WTC11 (cell line): ENCODE measurements at regions not wholly inside any gene's neighbourhood (a gene's known extent, or its start where the extent isn't known, plus 50 kb on each side); places are given as distances from the start of the nearest gene placed in this dataset.
A peak's percentile ranks its signal among the peaks of the same experiment; 100 is the strongest.

Experiments
- ATAC-seq: fragments of 200-7000 bp; cut with Tn5 transposase; 2 replicates; pipeline ENCODE4 v1.10.0; 2021; ENCODE audit warnings: mild to moderate bottlenecking, moderate library complexity
- CTCF ChIA-PET: fragments of 300-600 bp; sonication (Branson Sonifier 250); formaldehyde crosslinking; loops from one replicate; lab custom pipeline; 2021; ENCODE audit warnings: antibody characterized with exemption; lab: Charles Lee
- POLR2A ChIA-PET: fragments of 350-600 bp; sonication (Branson Sonifier 250); formaldehyde crosslinking; loops from one replicate; lab custom pipeline; 2021; ENCODE audit warnings: antibody characterized with exemption; lab: Charles Lee
- DNase-seq: peaks from one replicate; pipeline ENCODE4 v3.0.0; 2021; ENCODE audit warnings: low spot score
- H3K27ac Mint-ChIP-seq: 2 replicates; pipeline ENCODE4 v1.8.0; 2021; ENCODE audit warnings: mixed read lengths
- H3K27me3 Mint-ChIP-seq: 2 replicates; pipeline ENCODE4 v1.8.0; 2021; ENCODE audit warnings: low read depth, mild to moderate bottlenecking, moderate library complexity, mixed read lengths
- H3K36me3 Mint-ChIP-seq: 2 replicates; pipeline ENCODE4 v1.8.0; 2021; ENCODE audit warnings: mixed read lengths
- H3K4me1 Mint-ChIP-seq: 2 replicates; pipeline ENCODE4 v1.8.0; 2022; ENCODE audit warnings: mixed read lengths
- H3K4me3 Mint-ChIP-seq: 2 replicates; pipeline ENCODE4 v1.8.0; 2021; ENCODE audit warnings: mild to moderate bottlenecking, moderate library complexity, mixed read lengths
- H3K9me3 Mint-ChIP-seq: 2 replicates; pipeline ENCODE4 v1.8.0; 2021; ENCODE audit warnings: mixed read lengths
- ESRRA ChIP-seq: sonication (generic); formaldehyde crosslinking; IDR thresholded peaks from 2 replicates; pipeline ENCODE4 v1.8.1; 2022; ENCODE audit warnings: mild to moderate bottlenecking, missing genetic modification reagents, borderline replicate concordance
- FOXK1 ChIP-seq: sonication (generic); formaldehyde crosslinking; IDR thresholded peaks from 2 replicates; pipeline ENCODE4 v1.8.0; 2022; ENCODE audit warnings: mild to moderate bottlenecking, moderate library complexity, missing genetic modification reagents
- GRHL2 ChIP-seq: fragments of 250-450 bp; sonication (Bioruptor Pico); IDR thresholded peaks from 2 replicates; pipeline ENCODE4 v1.8.0; 2022; ENCODE audit warnings: mild to moderate bottlenecking, moderate library complexity; ENCODE audit not compliant: insufficient replicate concordance, severe bottlenecking
- JAZF1 ChIP-seq: fragments of 250-450 bp; sonication (Bioruptor Pico); IDR thresholded peaks from 2 replicates; pipeline ENCODE4 v1.9.0; 2021; ENCODE audit warnings: moderate library complexity, mild to moderate bottlenecking, inconsistent platforms
- OVOL2 ChIP-seq: fragments of 250-450 bp; sonication (Bioruptor Pico); IDR thresholded peaks from 2 replicates; pipeline ENCODE4 v1.9.0; 2021; ENCODE audit warnings: mild to moderate bottlenecking, borderline replicate concordance
- RORB ChIP-seq: fragments of 250-450 bp; sonication (Bioruptor Pico); IDR thresholded peaks from 2 replicates; pipeline ENCODE4 v1.9.0; 2021; ENCODE audit warnings: mild to moderate bottlenecking
- SOX15 ChIP-seq: fragments of 250-450 bp; sonication (Bioruptor Pico); IDR thresholded peaks from 2 replicates; pipeline ENCODE4 v1.9.0; 2021; ENCODE audit warnings: mild to moderate bottlenecking
- TP53 ChIP-seq: sonication (generic); formaldehyde crosslinking; IDR thresholded peaks from 2 replicates; pipeline ENCODE4 v1.8.1; 2023; ENCODE audit warnings: mild to moderate bottlenecking, missing genetic modification reagents
- ZNF121 ChIP-seq: sonication (generic); formaldehyde crosslinking; IDR thresholded peaks from 2 replicates; pipeline ENCODE4 v1.8.0; 2023; ENCODE audit warnings: missing genetic modification reagents
- ZNF219 ChIP-seq: sonication (generic); formaldehyde crosslinking; IDR thresholded peaks from 2 replicates; pipeline ENCODE4 v1.8.0; 2023; ENCODE audit warnings: missing genetic modification reagents, mild to moderate bottlenecking, borderline replicate concordance
- ZNF416 ChIP-seq: fragments of 250-450 bp; sonication (Bioruptor Pico); IDR thresholded peaks from 2 replicates; pipeline ENCODE4 v1.9.0; 2021; ENCODE audit warnings: mild to moderate bottlenecking, inconsistent platforms
- TF ChIP-seq, protein P1 (sequence below): fragments of 250-450 bp; sonication (Bioruptor Pico); IDR thresholded peaks from 2 replicates; pipeline ENCODE4 v1.8.0; 2021; ENCODE audit warnings: mild to moderate bottlenecking
- TF ChIP-seq, protein P2 (sequence below): sonication (generic); formaldehyde crosslinking; conservative IDR thresholded peaks from 2 replicates; pipeline ENCODE4 v1.8.1; 2022; ENCODE audit warnings: mild to moderate bottlenecking, missing genetic modification reagents
- TF ChIP-seq, protein P3 (sequence below): sonication (generic); formaldehyde crosslinking; IDR thresholded peaks from 2 replicates; pipeline ENCODE4 v1.8.1; 2022; ENCODE audit warnings: mild to moderate bottlenecking, moderate library complexity, missing genetic modification reagents
- TF ChIP-seq, protein P4 (sequence below): sonication (generic); formaldehyde crosslinking; IDR thresholded peaks from 2 replicates; pipeline ENCODE4 v1.8.0; 2023; ENCODE audit warnings: mild to moderate bottlenecking, missing genetic modification reagents
- TF ChIP-seq, protein P5 (sequence below): sonication (generic); formaldehyde crosslinking; IDR thresholded peaks from 2 replicates; pipeline ENCODE4 v1.8.0; 2022; ENCODE audit warnings: mild to moderate bottlenecking, missing genetic modification reagents
- TF ChIP-seq, protein P6 (sequence below): sonication (generic); formaldehyde crosslinking; IDR thresholded peaks from 2 replicates; pipeline ENCODE4 v1.8.0; 2023; ENCODE audit warnings: missing genetic modification reagents
- TF ChIP-seq, protein P7 (sequence below): sonication (generic); formaldehyde crosslinking; IDR thresholded peaks from 2 replicates; pipeline ENCODE4 v1.8.1; 2022; ENCODE audit warnings: missing genetic modification reagents, borderline replicate concordance
- TF ChIP-seq, protein P8 (sequence below): sonication (generic); formaldehyde crosslinking; IDR thresholded peaks from 2 replicates; pipeline ENCODE4 v1.8.0; 2022; ENCODE audit warnings: missing genetic modification reagents

DNA sequence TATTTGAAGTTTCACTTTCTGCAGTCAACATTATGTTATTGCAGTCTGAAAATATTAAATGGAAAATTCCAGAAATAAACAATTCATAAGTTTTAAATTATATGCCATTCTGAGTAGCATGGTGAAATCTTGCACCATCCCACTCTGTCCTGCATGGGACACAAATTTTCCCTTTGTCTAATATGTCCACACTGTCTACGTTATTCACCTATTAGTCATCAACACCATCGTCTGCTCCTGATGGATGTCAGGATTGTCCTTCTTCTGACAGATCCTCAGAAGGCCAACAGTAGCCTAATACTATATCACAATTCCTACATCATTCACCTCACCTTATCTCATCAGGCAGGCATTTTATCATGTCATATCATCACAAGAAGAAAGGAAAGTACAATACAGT, 163.1 kb downstream of the TXNL1 start (continued):
- TF ChIP-seq, protein P1, sequence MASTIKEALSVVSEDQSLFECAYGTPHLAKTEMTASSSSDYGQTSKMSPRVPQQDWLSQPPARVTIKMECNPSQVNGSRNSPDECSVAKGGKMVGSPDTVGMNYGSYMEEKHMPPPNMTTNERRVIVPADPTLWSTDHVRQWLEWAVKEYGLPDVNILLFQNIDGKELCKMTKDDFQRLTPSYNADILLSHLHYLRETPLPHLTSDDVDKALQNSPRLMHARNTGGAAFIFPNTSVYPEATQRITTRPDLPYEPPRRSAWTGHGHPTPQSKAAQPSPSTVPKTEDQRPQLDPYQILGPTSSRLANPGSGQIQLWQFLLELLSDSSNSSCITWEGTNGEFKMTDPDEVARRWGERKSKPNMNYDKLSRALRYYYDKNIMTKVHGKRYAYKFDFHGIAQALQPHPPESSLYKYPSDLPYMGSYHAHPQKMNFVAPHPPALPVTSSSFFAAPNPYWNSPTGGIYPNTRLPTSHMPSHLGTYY (CRISPR knock-in tag): no peak
- TF ChIP-seq SOX15 (CRISPR knock-in tag) (no peak), JAZF1 (CRISPR knock-in tag) (no peak)
- TF ChIP-seq, protein P2, sequence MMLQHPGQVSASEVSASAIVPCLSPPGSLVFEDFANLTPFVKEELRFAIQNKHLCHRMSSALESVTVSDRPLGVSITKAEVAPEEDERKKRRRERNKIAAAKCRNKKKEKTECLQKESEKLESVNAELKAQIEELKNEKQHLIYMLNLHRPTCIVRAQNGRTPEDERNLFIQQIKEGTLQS: no peak

DNA sequence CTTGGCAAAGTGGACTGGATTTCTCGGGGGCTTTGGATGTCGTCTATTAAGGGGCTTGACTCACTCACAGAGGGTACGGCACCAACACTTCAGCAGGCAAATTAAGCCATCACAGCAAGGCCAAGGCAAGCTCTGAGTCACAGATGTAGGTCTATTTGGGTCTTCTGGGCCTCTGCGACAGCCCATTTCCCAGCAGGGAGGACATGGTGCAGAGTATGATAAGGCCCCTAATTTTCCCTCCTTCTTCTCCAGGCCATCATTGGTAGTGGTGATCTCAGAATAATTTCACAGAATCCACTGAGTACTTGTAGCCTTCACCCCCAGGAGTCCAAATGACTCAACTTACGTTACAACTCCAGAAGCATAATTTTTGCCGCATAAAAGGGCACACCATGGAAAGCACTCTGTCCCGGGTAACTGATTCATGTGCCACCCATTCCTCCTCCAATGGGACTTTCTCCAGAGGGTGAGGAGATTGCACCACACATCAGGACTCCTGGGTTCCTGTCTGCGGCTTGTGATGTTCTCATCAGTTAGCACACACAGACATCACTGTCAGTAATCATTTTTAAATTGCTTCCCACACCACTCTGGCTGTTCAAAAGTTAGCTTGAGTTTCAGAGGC, 164.9 kb downstream of the TXNL1 start:
- ChIA-PET POLR2A (no interaction called here), CTCF (no interaction called here)
- H3K27me3 Mint-ChIP-seq: no peaks in the 10 kb centered on the region; the same call in 1 of the 2 replicates
- H3K4me3 Mint-ChIP-seq: no peak overlapping the region
- no peak for ATAC-seq
- H3K4me1 Mint-ChIP-seq: no peaks in the 10 kb centered on the region
- no peak for DNase-seq
- peaks cover 2% of the 10 kb centered on the region for H3K9me3 Mint-ChIP-seq
- TF ChIP-seq, protein P3, sequence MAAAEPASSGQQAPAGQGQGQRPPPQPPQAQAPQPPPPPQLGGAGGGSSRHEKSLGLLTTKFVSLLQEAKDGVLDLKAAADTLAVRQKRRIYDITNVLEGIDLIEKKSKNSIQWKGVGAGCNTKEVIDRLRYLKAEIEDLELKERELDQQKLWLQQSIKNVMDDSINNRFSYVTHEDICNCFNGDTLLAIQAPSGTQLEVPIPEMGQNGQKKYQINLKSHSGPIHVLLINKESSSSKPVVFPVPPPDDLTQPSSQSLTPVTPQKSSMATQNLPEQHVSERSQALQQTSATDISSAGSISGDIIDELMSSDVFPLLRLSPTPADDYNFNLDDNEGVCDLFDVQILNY (CRISPR knock-in tag): no peak
- no peak for TF ChIP-seq RORB (CRISPR knock-in tag)
- no peak for TF ChIP-seq ZNF121 (CRISPR knock-in tag)
- no peak for TF ChIP-seq ESRRA (CRISPR knock-in tag)
- TF ChIP-seq ZNF416: no peak
- no peak for TF ChIP-seq FOXK1 (CRISPR knock-in tag)
- TF ChIP-seq, protein P4, sequence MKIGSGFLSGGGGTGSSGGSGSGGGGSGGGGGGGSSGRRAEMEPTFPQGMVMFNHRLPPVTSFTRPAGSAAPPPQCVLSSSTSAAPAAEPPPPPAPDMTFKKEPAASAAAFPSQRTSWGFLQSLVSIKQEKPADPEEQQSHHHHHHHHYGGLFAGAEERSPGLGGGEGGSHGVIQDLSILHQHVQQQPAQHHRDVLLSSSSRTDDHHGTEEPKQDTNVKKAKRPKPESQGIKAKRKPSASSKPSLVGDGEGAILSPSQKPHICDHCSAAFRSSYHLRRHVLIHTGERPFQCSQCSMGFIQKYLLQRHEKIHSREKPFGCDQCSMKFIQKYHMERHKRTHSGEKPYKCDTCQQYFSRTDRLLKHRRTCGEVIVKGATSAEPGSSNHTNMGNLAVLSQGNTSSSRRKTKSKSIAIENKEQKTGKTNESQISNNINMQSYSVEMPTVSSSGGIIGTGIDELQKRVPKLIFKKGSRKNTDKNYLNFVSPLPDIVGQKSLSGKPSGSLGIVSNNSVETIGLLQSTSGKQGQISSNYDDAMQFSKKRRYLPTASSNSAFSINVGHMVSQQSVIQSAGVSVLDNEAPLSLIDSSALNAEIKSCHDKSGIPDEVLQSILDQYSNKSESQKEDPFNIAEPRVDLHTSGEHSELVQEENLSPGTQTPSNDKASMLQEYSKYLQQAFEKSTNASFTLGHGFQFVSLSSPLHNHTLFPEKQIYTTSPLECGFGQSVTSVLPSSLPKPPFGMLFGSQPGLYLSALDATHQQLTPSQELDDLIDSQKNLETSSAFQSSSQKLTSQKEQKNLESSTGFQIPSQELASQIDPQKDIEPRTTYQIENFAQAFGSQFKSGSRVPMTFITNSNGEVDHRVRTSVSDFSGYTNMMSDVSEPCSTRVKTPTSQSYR (CRISPR knock-in tag): no peak
- TF ChIP-seq ZNF219 (CRISPR knock-in tag): no peak
- TF ChIP-seq, protein P5, sequence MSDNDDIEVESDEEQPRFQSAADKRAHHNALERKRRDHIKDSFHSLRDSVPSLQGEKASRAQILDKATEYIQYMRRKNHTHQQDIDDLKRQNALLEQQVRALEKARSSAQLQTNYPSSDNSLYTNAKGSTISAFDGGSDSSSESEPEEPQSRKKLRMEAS: no peak
- no peak for TF ChIP-seq OVOL2 (CRISPR knock-in tag)
- no peak for TF ChIP-seq TP53 (CRISPR knock-in tag)
- H3K27ac Mint-ChIP-seq: no peak overlapping the region
- H3K36me3 Mint-ChIP-seq: no peaks in the 10 kb centered on the region

DNA sequence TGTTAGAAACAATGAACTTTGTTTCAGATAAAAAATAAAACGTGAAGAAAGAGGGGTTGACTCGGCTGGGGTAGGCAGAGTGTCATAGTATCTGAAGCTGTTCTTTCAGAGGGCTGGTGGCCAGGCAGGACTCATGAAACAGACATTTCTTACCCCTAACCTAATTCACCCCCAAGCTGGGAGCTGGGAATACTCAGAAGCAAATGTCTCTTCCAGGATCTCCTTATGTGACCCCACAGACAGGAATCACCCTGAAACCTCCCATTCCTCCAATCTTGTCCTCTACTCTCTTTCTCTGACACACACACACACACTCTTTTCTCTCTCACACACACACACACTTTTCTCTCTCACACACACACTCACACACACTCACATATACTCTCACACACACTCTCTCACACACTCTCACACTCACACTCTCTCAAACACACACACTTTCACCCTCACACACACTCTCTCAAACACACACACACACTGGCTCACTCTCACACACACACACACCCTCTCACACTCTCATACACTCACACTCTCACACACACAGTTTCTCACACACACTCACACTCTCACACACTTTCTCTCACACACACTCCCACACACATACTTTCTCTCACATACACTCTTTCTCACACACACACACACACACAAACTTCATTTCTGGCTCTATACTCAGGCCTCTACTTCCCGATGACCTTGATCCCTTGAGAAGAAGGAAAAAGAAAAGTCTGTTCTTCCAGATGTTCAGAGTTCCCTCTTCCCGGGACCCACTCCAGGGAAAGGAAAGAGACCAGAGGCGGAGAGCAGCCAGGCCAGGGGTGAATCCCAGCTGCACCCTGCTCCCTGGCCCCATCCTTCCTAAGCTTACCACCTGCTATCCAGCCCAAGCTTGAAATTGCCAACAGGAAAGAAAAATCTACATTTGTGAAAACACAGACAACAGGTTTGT, 167.7 kb downstream of the TXNL1 start:
- Mint-ChIP-seq H3K4me1 (no peaks in the 10 kb centered on the region), H3K9me3 (peaks cover 26% of the 10 kb centered on the region), H3K4me3 (no peak overlapping the region), H3K27ac (peak overlapping the region; percentile 1; the same call in 1 of the 2 replicates), H3K36me3 (peaks cover 14% of the 10 kb centered on the region), H3K27me3 (no peaks in the 10 kb centered on the region; the same call in 1 of the 2 replicates)
- DNase-seq (no peak), ATAC-seq (no peak)
- ChIA-PET POLR2A (no interaction called here), CTCF (no interaction called here)
- TF ChIP-seq, protein P6, sequence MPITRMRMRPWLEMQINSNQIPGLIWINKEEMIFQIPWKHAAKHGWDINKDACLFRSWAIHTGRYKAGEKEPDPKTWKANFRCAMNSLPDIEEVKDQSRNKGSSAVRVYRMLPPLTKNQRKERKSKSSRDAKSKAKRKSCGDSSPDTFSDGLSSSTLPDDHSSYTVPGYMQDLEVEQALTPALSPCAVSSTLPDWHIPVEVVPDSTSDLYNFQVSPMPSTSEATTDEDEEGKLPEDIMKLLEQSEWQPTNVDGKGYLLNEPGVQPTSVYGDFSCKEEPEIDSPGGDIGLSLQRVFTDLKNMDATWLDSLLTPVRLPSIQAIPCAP: no peak
- TF ChIP-seq, protein P7, sequence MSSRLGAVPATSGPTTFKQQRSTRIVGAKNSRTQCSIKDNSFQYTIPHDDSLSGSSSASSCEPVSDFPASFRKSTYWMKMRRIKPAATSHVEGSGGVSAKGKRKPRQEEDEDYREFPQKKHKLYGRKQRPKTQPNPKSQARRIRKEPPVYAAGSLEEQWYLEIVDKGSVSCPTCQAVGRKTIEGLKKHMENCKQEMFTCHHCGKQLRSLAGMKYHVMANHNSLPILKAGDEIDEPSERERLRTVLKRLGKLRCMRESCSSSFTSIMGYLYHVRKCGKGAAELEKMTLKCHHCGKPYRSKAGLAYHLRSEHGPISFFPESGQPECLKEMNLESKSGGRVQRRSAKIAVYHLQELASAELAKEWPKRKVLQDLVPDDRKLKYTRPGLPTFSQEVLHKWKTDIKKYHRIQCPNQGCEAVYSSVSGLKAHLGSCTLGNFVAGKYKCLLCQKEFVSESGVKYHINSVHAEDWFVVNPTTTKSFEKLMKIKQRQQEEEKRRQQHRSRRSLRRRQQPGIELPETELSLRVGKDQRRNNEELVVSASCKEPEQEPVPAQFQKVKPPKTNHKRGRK (CRISPR knock-in tag): no peak
- TF ChIP-seq, protein P8, sequence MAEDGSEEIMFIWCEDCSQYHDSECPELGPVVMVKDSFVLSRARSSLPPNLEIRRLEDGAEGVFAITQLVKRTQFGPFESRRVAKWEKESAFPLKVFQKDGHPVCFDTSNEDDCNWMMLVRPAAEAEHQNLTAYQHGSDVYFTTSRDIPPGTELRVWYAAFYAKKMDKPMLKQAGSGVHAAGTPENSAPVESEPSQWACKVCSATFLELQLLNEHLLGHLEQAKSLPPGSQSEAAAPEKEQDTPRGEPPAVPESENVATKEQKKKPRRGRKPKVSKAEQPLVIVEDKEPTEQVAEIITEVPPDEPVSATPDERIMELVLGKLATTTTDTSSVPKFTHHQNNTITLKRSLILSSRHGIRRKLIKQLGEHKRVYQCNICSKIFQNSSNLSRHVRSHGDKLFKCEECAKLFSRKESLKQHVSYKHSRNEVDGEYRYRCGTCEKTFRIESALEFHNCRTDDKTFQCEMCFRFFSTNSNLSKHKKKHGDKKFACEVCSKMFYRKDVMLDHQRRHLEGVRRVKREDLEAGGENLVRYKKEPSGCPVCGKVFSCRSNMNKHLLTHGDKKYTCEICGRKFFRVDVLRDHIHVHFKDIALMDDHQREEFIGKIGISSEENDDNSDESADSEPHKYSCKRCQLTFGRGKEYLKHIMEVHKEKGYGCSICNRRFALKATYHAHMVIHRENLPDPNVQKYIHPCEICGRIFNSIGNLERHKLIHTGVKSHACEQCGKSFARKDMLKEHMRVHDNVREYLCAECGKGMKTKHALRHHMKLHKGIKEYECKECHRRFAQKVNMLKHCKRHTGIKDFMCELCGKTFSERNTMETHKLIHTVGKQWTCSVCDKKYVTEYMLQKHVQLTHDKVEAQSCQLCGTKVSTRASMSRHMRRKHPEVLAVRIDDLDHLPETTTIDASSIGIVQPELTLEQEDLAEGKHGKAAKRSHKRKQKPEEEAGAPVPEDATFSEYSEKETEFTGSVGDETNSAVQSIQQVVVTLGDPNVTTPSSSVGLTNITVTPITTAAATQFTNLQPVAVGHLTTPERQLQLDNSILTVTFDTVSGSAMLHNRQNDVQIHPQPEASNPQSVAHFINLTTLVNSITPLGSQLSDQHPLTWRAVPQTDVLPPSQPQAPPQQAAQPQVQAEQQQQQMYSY (CRISPR knock-in tag): no peak
- TF ChIP-seq GRHL2 (CRISPR knock-in tag) (no peak), ZNF219 (CRISPR knock-in tag) (no peak)
